Hepatocyte (in vitro differentiated cells): ENCODE measurements at regions not wholly inside any gene's neighbourhood (a gene's known extent, or its start where the extent isn't known, plus 50 kb on each side); places are given as distances from the start of the nearest gene placed in this dataset.

ENCODE experiments used
- CTCF ChIP-seq: fragments of 200-600 bp; sonication (generic); IDR thresholded peaks from 2 replicates; pipeline ENCODE4 v1.5.1; 2016; ENCODE audit warnings: antibody characterized with exemption, mild to moderate bottlenecking; ENCODE audit not compliant: poor library complexity
- EZH2phosphoT487 ChIP-seq: fragments of 200-600 bp; sonication (generic); IDR thresholded peaks from one replicate; pipeline ENCODE4 v1.6.1; 2018; ENCODE audit warnings: antibody characterized with exemption, mild to moderate bottlenecking, low read depth, moderate library complexity; ENCODE audit not compliant: unreplicated experiment, severe bottlenecking

GRCh38 chr2:145765874-145766273 lies 1246.0 kb upstream of the ZEB2 start:
- TF ChIP-seq EZH2phosphoT487 (no peak), CTCF (no peak)
